SK-N-SH treated with all-trans-retinoic acid at 6 μM for 48 hours (cell line): ENCODE measurements at regions not wholly inside any gene's neighbourhood (a gene's known extent, or its start where the extent isn't known, plus 50 kb on each side); places are given as distances from the start of the nearest gene placed in this dataset.

Experiments
- ATAC-seq: fragments of 200-7000 bp; cut with Tn5 transposase; 3 replicates; pipeline ENCODE4 v1.9.1; 2020; ENCODE audit warnings: mild to moderate bottlenecking, moderate library complexity
- ARNTL ChIP-seq: fragments of 450-650 bp; formaldehyde crosslinking; IDR thresholded peaks from 2 replicates; pipeline ENCODE4 v1.5.0; 2020; ENCODE audit warnings: low read depth, mild to moderate bottlenecking, moderate library complexity, borderline replicate concordance
- BACH2 ChIP-seq: fragments of 250-450 bp; sonication (Bioruptor Pico); IDR thresholded peaks from 2 replicates; pipeline ENCODE4 v1.9.0; 2021; ENCODE audit warnings: mild to moderate bottlenecking, borderline replicate concordance
- CSDC2 ChIP-seq: fragments of 250-450 bp; sonication (Bioruptor Pico); IDR thresholded peaks from 2 replicates; pipeline ENCODE4 v1.5.0; 2020; ENCODE audit warnings: mild to moderate bottlenecking, moderate library complexity
- GLIS3 ChIP-seq: fragments of 250-450 bp; sonication (Bioruptor Pico); IDR thresholded peaks from 2 replicates; pipeline ENCODE4 v1.5.0; 2020; ENCODE audit warnings: mild to moderate bottlenecking, moderate library complexity
- ISL1 ChIP-seq: fragments of 250-450 bp; sonication (Bioruptor Pico); IDR thresholded peaks from 2 replicates; pipeline ENCODE4 v2.1.2; 2022; ENCODE audit warnings: mild to moderate bottlenecking, moderate library complexity
- OSR1 ChIP-seq: fragments of 250-450 bp; sonication (Bioruptor Pico); IDR thresholded peaks from 2 replicates; pipeline ENCODE4 v1.8.0; 2022; ENCODE audit warnings: moderate library complexity, mild to moderate bottlenecking, inconsistent platforms
- PPARA ChIP-seq: fragments of 250-450 bp; sonication (Bioruptor Pico); IDR thresholded peaks from 2 replicates; pipeline ENCODE4 v1.5.0; 2020; ENCODE audit warnings: mild to moderate bottlenecking, borderline replicate concordance
- RARB ChIP-seq: fragments of 250-450 bp; sonication (Bioruptor Pico); IDR thresholded peaks from 2 replicates; pipeline ENCODE4 v1.8.0; 2021; ENCODE audit warnings: mild to moderate bottlenecking, moderate library complexity
- SNAI2 ChIP-seq: fragments of 250-450 bp; sonication (Bioruptor Pico); IDR thresholded peaks from 2 replicates; pipeline ENCODE4 v1.5.0; 2020; ENCODE audit warnings: mild to moderate bottlenecking, moderate library complexity
- TCF4 ChIP-seq: fragments of 250-450 bp; sonication (Bioruptor Pico); IDR thresholded peaks from 2 replicates; pipeline ENCODE4 v1.8.0; 2021; ENCODE audit warnings: mild to moderate bottlenecking, moderate library complexity, borderline replicate concordance
- TOX ChIP-seq: fragments of 250-450 bp; sonication (Bioruptor Pico); IDR thresholded peaks from 2 replicates; pipeline ENCODE4 v1.8.0; 2021; ENCODE audit warnings: mild to moderate bottlenecking, moderate library complexity, borderline replicate concordance
- ZC3H10 ChIP-seq: fragments of 250-450 bp; sonication (Bioruptor Pico); IDR thresholded peaks from 2 replicates; pipeline ENCODE4 v1.5.1; 2021; ENCODE audit warnings: mild to moderate bottlenecking, moderate library complexity
- ZFP3 ChIP-seq: fragments of 250-450 bp; sonication (Bioruptor Pico); IDR thresholded peaks from 2 replicates; pipeline ENCODE4 v1.5.0; 2020; ENCODE audit warnings: mild to moderate bottlenecking, moderate library complexity
- ZFP30 ChIP-seq: fragments of 450-650 bp; formaldehyde crosslinking; IDR thresholded peaks from 2 replicates; pipeline ENCODE4 v1.5.0; 2022; ENCODE audit warnings: mild to moderate bottlenecking, moderate library complexity
- ZNF565 ChIP-seq: fragments of 450-650 bp; formaldehyde crosslinking; conservative IDR thresholded peaks from 2 replicates; pipeline ENCODE4 v1.5.0; 2020; ENCODE audit warnings: low read depth, mild to moderate bottlenecking, moderate library complexity
- ZNF70 ChIP-seq: fragments of 450-650 bp; formaldehyde crosslinking; IDR thresholded peaks from 2 replicates; pipeline ENCODE4 v1.5.0; 2020; ENCODE audit warnings: mild to moderate bottlenecking, moderate library complexity
- ZNF8 ChIP-seq: fragments of 450-650 bp; formaldehyde crosslinking; IDR thresholded peaks from 2 replicates; pipeline ENCODE4 v1.5.0; 2020; ENCODE audit warnings: mild to moderate bottlenecking, moderate library complexity
- TF ChIP-seq, protein P1 (sequence below): fragments of 250-450 bp; sonication (Bioruptor Pico); IDR thresholded peaks from 2 replicates; pipeline ENCODE4 v1.8.0; 2020; ENCODE audit warnings: mild to moderate bottlenecking, moderate library complexity, borderline replicate concordance
- TF ChIP-seq, protein P2 (sequence below): fragments of 250-450 bp; sonication (Bioruptor Pico); IDR thresholded peaks from 2 replicates; pipeline ENCODE4 v1.5.1; 2020; ENCODE audit warnings: low read depth, mild to moderate bottlenecking, moderate library complexity

DNA sequence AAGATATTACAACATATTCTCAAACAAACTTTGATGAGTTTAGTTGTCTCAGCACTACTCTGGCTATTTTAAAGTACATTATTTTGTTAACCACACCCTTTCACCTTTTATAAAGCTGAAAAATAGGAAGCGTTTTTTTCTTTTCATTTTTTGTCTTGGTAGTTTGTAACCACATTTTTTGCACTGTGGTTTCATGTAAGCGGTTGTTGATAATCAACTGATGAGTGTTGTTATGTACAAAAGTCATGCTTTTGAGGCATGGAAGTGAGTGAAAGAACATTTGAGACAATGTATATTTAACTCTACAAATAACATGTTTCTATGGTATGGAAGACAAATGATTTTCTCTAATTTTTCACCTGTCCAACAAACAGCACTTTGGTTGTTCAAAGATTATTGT is 52.1 kb upstream of the ATP2B1 start:
- no peak for TF ChIP-seq ZFP3 (CRISPR knock-in tag)
- no peak for TF ChIP-seq ARNTL
- TF ChIP-seq TCF4 (CRISPR knock-in tag): no peak
- TF ChIP-seq TOX (CRISPR knock-in tag): no peak
- no peak for TF ChIP-seq ZNF565 (CRISPR knock-in tag)
- no peak for TF ChIP-seq SNAI2 (CRISPR knock-in tag)
- TF ChIP-seq PPARA (CRISPR knock-in tag): no peak
- no peak for TF ChIP-seq ZNF70 (CRISPR knock-in tag)
- TF ChIP-seq RARB (CRISPR knock-in tag): no peak
- TF ChIP-seq, protein P1, sequence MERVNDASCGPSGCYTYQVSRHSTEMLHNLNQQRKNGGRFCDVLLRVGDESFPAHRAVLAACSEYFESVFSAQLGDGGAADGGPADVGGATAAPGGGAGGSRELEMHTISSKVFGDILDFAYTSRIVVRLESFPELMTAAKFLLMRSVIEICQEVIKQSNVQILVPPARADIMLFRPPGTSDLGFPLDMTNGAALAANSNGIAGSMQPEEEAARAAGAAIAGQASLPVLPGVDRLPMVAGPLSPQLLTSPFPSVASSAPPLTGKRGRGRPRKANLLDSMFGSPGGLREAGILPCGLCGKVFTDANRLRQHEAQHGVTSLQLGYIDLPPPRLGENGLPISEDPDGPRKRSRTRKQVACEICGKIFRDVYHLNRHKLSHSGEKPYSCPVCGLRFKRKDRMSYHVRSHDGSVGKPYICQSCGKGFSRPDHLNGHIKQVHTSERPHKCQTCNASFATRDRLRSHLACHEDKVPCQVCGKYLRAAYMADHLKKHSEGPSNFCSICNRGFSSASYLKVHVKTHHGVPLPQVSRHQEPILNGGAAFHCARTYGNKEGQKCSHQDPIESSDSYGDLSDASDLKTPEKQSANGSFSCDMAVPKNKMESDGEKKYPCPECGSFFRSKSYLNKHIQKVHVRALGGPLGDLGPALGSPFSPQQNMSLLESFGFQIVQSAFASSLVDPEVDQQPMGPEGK (CRISPR knock-in tag): no peak
- TF ChIP-seq ZC3H10 (CRISPR knock-in tag): no peak
- TF ChIP-seq CSDC2 (CRISPR knock-in tag): no peak
- no peak for TF ChIP-seq GLIS3 (CRISPR knock-in tag)
- no peak for TF ChIP-seq ISL1 (CRISPR knock-in tag)
- no peak for TF ChIP-seq OSR1 (CRISPR knock-in tag)
- TF ChIP-seq BACH2 (CRISPR knock-in tag): no peak
- no peak for TF ChIP-seq ZFP30 (CRISPR knock-in tag)
- TF ChIP-seq ZNF8 (CRISPR knock-in tag): no peak
- TF ChIP-seq, protein P2, sequence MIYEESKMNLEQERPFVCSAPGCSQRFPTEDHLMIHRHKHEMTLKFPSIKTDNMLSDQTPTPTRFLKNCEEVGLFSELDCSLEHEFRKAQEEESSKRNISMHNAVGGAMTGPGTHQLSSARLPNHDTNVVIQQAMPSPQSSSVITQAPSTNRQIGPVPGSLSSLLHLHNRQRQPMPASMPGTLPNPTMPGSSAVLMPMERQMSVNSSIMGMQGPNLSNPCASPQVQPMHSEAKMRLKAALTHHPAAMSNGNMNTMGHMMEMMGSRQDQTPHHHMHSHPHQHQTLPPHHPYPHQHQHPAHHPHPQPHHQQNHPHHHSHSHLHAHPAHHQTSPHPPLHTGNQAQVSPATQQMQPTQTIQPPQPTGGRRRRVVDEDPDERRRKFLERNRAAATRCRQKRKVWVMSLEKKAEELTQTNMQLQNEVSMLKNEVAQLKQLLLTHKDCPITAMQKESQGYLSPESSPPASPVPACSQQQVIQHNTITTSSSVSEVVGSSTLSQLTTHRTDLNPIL (CRISPR knock-in tag): no peak

More for the DNA sequence above, 52.1 kb upstream of the ATP2B1 start:
- no peak for ATAC-seq
